C4-2B (cell line): ENCODE measurements at regions not wholly inside any gene's neighbourhood (a gene's known extent, or its start where the extent isn't known, plus 50 kb on each side); places are given as distances from the start of the nearest gene placed in this dataset.

Source experiments
- H3K27ac ChIP-seq: fragments of 450-650 bp; 2 replicates; pipeline ENCODE4 v1.5.1; 2017
- ZFX ChIP-seq: fragments of 450-650 bp; IDR thresholded peaks from 2 replicates; pipeline ENCODE4 v1.6.1; 2017
- TF ChIP-seq, protein P1 (sequence below): fragments of 450-650 bp; conservative IDR thresholded peaks from 2 replicates; pipeline ENCODE4 v1.5.1; 2017; ENCODE audit warnings: mild to moderate bottlenecking

DNA sequence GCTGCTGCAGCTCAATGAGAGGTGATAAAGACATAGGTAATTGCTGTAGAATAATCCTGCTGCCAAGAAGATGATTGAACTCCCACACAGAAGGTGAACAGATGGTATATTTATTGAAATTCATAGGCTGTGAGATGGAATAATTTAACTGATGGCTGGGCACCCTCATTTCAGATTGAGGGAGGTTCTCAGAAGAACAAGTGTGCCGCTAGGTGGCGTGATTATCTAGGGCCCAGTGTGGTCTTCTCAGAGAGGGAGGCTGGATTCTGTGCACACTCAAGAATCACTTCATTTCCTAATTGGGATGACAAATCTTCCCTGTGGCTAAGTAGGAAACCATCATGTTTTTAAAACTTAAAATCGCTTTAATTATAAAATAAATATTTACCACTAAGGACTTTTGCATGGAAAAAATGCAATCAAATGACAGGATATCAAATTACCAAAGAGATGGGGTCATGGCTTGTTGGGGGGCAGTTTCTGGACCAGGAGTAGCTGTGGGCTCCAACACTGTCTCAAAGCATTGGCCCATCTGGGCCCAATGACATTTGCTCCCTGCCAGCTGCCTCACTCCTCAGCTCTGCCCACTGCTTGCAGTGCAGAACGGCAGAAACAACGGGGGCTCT, 132.3 kb downstream of the SNAPC1 start:
- no peak for TF ChIP-seq ZFX
- TF ChIP-seq, protein P1, sequence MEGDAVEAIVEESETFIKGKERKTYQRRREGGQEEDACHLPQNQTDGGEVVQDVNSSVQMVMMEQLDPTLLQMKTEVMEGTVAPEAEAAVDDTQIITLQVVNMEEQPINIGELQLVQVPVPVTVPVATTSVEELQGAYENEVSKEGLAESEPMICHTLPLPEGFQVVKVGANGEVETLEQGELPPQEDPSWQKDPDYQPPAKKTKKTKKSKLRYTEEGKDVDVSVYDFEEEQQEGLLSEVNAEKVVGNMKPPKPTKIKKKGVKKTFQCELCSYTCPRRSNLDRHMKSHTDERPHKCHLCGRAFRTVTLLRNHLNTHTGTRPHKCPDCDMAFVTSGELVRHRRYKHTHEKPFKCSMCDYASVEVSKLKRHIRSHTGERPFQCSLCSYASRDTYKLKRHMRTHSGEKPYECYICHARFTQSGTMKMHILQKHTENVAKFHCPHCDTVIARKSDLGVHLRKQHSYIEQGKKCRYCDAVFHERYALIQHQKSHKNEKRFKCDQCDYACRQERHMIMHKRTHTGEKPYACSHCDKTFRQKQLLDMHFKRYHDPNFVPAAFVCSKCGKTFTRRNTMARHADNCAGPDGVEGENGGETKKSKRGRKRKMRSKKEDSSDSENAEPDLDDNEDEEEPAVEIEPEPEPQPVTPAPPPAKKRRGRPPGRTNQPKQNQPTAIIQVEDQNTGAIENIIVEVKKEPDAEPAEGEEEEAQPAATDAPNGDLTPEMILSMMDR: peak; percentile 90
- no peak overlapping the region for H3K27ac ChIP-seq

DNA sequence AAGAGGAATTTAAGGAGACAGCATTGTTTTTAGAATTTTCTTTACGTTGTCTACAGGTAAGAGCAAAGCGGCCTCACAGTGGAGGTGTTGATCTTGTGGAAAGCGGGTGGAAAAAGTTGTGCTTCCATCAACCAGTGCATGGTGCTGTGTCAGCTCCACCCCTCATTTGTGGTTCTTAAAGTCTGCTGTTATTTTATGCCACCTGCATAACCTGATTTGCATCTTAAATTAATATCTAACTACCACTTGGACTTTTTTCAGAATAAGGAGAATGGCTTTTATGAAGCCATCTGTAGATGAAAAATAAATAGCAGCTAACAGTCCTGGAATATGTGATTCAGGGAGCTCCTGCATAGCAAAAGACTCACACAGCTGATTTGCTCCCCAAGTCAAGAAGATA, 135.1 kb downstream of the SNAPC1 start:
- no peak overlapping the region for H3K27ac ChIP-seq
- no peak for TF ChIP-seq ZFX
- TF ChIP-seq, protein P1: no peak

DNA sequence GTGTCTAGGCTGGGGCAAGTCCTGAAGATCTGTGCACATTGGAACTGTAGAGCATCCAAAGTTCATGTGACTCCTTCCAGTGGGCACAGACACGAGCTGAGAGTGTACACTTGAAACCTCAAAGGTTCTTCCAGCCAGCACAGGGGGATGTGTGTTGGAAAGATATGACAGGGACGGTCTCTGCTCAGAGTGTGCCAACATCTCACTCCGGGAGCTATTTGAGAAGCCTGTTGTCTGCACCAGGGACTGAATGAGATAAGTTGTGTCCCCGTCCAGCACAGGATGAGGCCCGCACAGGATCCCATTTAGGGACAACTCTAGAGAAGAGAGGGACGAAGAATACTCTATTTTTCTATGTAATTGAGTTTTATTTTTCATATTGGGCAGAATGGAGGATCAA, 136.3 kb downstream of the SNAPC1 start:
- H3K27ac ChIP-seq: no peak overlapping the region
- no peak for TF ChIP-seq ZFX
- TF ChIP-seq, protein P1: no peak

DNA sequence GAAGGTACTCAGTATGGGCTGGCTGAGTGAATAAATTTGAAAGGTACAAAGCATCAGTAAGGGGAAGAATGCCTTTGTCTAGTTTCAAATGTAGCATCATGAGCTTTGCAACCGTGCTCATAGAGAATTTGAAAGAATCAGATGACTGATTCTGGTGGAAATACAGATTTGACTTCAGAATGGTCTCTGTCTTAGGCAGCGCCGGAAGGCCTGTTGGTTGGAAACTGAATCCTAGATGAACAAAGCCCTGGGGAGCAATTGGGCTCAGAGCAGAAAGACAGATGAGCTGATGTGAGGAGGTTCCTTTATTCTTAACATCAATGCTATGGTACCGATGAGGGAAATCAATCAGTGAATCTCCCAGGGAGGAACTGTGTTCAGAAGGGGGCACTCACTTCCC, 137.3 kb downstream of the SNAPC1 start:
- TF ChIP-seq, protein P1: no peak
- no peak for TF ChIP-seq ZFX
- no peak overlapping the region for H3K27ac ChIP-seq

DNA sequence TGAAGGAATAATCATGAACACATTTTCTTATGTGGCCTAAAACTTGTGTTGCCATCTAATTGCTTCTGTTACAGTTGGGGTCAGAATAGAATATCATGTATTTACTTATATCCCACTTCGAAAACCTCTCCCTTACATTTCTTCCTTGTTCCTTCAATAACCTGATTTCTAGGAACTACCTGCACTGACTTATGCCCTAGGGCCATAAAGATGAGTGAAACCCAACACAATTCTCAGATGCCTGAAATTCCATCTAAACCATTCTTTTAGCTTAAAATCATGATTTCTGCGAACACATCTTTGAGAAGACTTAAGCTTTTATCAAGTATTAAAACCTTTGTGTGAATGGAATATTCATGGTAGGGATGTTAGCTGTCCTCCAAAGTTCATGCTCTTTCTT, 142.7 kb downstream of the SNAPC1 start:
- TF ChIP-seq ZFX: no peak
- TF ChIP-seq, protein P1: no peak
- H3K27ac ChIP-seq: no peak overlapping the region

DNA sequence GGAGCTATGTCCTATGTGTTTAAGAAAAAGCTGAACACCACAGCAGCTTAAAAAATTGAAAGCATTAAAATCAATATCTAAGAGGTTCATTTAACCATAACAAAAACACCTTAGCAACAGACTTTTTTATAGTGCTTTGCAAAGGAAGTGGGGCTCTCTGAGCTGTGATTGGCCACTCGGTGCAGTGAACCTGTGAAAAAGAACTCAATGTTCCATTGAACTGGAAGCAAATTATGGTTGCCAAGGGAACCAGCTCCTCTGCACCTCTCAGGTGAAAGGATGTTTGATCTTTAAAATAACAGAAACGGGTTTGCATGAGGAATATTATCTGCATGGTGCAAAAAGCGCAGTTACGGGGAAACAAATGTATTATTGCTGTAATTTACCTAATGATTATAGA, 149.4 kb downstream of the SNAPC1 start:
- TF ChIP-seq, protein P1: no peak
- TF ChIP-seq ZFX: no peak
- no peak overlapping the region for H3K27ac ChIP-seq

DNA sequence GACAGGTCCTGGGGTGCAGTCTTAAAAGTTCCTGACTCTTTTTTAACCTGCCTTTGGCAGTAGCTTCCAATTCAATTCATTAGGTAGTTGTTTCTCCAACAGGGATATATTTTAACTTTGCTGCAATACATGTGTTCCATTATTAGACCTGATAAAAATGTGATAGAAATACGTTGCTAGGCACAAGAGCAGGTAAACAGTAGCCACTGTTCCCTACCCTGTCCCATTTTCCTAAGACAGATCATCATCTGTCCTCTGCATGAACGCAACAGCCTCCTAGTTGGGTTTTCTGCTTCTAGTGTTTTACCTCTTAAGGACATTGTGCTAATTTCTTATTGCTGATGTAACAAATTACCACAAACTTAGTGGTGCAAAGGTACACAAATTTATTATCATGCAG, 156.8 kb downstream of the SNAPC1 start:
- TF ChIP-seq, protein P1: no peak
- no peak for TF ChIP-seq ZFX
- no peak overlapping the region for H3K27ac ChIP-seq
